COLO668 (cell line): ENCODE measurements at regions not wholly inside any gene's neighbourhood (a gene's known extent, or its start where the extent isn't known, plus 50 kb on each side); places are given as distances from the start of the nearest gene placed in this dataset.
"Not testable (repeated sequence)": the region's sequence is repeated elsewhere in the genome, so short reads cannot be mapped to it uniquely, and the experiment has no call there.

Experiments used
- DNase-seq: peaks from one replicate; lab custom pipeline; 2025; ENCODE audit not compliant: unreplicated experiment; lab: John Stamatoyannopoulos, UW

GRCh38 chrX:69065451-69065850, 99.8 kb downstream of the PJA1 start:
- no peak for DNase-seq

- no peak for DNase-seq
Observed at GRCh38 chrX:69063486-69063885, 101.8 kb downstream of the PJA1 start.

GRCh38 chrX:69062493-69062892, 102.8 kb downstream of the PJA1 start:
- DNase-seq: no peak

- no peak for DNase-seq
Observed at GRCh38 chrX:69060631-69061408, 104.4 kb downstream of the PJA1 start.

- DNase-seq: no peak
Observed at GRCh38 chrX:69055193-69055592, 110.1 kb downstream of the PJA1 start.

- not testable (repeated sequence) for DNase-seq
Observed at GRCh38 chrX:69054497-69054896, 110.8 kb downstream of the PJA1 start.

GRCh38 chrX:69051901-69052300, 113.4 kb downstream of the PJA1 start:
- no peak for DNase-seq

GRCh38 chrX:69050051-69050765, 115.0 kb downstream of the PJA1 start:
- DNase-seq: no peak

GRCh38 chrX:69046996-69047490, 118.2 kb downstream of the PJA1 start:
- no peak for DNase-seq

GRCh38 chrX:69045616-69046345, 119.5 kb downstream of the PJA1 start:
- no peak for DNase-seq

GRCh38 chrX:69038816-69039215, 126.4 kb downstream of the PJA1 start:
- no peak for DNase-seq

GRCh38 chrX:69038188-69038587, 127.1 kb downstream of the PJA1 start:
- no peak for DNase-seq

- DNase-seq: no peak
Observed at GRCh38 chrX:69037786-69038185, 127.5 kb downstream of the PJA1 start.

GRCh38 chrX:69036674-69037573, 128.3 kb downstream of the PJA1 start:
- no peak for DNase-seq

GRCh38 chrX:69034451-69034850, 130.8 kb downstream of the PJA1 start:
- no peak for DNase-seq

- DNase-seq: no peak
Observed at GRCh38 chrX:69033936-69034335, 131.3 kb downstream of the PJA1 start.

- no peak for DNase-seq
Observed at GRCh38 chrX:69032601-69033000, 132.7 kb downstream of the PJA1 start.

GRCh38 chrX:69031971-69032391, 133.3 kb downstream of the PJA1 start:
- DNase-seq: no peak

- no peak for DNase-seq
Observed at GRCh38 chrX:69031181-69031580, 134.1 kb downstream of the PJA1 start.

GRCh38 chrX:69029771-69030170, 135.5 kb downstream of the PJA1 start:
- DNase-seq: no peak

GRCh38 chrX:69028761-69029120, 136.5 kb downstream of the PJA1 start:
- no peak for DNase-seq
